Heart right ventricle (tissue), 16 donors: ENCODE measurements at regions not wholly inside any gene's neighbourhood (a gene's known extent, or its start where the extent isn't known, plus 50 kb on each side); places are given as distances from the start of the nearest gene placed in this dataset.

ENCODE experiments used
- ATAC-seq, 8 donors: fragments of 200-7000 bp; cut with Tn5 transposase; one replicate each; pipeline ENCODE4 v1.9.1; 2020; ENCODE audit warnings: mild to moderate bottlenecking in 8 of 8, moderate library complexity in 8 of 8, moderate number of reproducible peaks in 1 of 8
- DNase-seq, 2 donors: peaks; one replicate each; pipeline ENCODE4 v3.0.0-alpha.2; 2020
- H3K27ac ChIP-seq, 10 donors: fragments of 200-600 bp; sonication (generic) in 2 of 10; one replicate each; pipeline versions ENCODE4 v1.5.0 to v1.8.0; 2020 to 2022; ENCODE audit warnings: mild to moderate bottlenecking in 3 of 10
- H3K27me3 ChIP-seq, 7 donors: fragments of 200-600 bp; one replicate each; pipeline ENCODE4 v1.8.0; 2021 to 2022; ENCODE audit warnings: mild to moderate bottlenecking in 2 of 7
- H3K36me3 ChIP-seq, 9 donors: fragments of 200-600 bp; sonication (generic) in 1 of 9; one replicate each; pipeline versions ENCODE4 v1.5.0 to v1.8.0; 2020 to 2022; ENCODE audit warnings: mild to moderate bottlenecking in 2 of 9
- H3K4me1 ChIP-seq, 9 donors: fragments of 200-600 bp; sonication (generic) in 1 of 9; one replicate each; pipeline versions ENCODE4 v1.5.0 to v1.8.0; 2020 to 2022; ENCODE audit warnings: mild to moderate bottlenecking in 4 of 9
- H3K4me3 ChIP-seq, 10 donors: fragments of 200-600 bp; sonication (generic) in 2 of 10; one replicate each; pipeline versions ENCODE4 v1.5.0 to v1.8.0; 2020 to 2022; ENCODE audit warnings: mild to moderate bottlenecking in 7 of 10, moderate library complexity in 2 of 10
- H3K9me3 ChIP-seq, 11 donors: fragments of 200-600 bp in 10 of 11; sonication (generic) in 2 of 11; one replicate each; pipeline versions ENCODE4 v1.5.0 to v1.8.0; 2013 to 2022; ENCODE audit warnings: mild to moderate bottlenecking in 2 of 11, control low read depth in 1 of 11, moderate library complexity in 1 of 11
- WGBS, 2 donors: extraction: QIAGEN DNeasy Blood & Tissue Kit; methylation state at CpG; one replicate each; pipeline ENCODE4 v1.1.7; 2013; ENCODE audit warnings: inconsistent platforms in 1 of 2; 5-methylcytosine and 5-hydroxymethylcytosine counted together
- intact Hi-C, 10 donors: fragments of 100-400 bp; cut with DNase I; formaldehyde crosslinking; loops; one replicate each; pipeline versions ENCODE4 v1.11.1 to v1.14.2; 2022
- TF ChIP-seq, protein P1 (sequence below), 9 donors: fragments of 200-600 bp; sonication (generic) in 2 of 9; IDR thresholded peaks; one replicate each; pipeline versions ENCODE4 v1.5.0 to v1.8.0; 2021 to 2022; ENCODE audit warnings: antibody characterized with exemption in 9 of 9, mild to moderate bottlenecking in 5 of 9, moderate library complexity in 1 of 9
- donor health status: Arrhythmogenic right ventricular cardiomyopathy.
- donor health status: ischemic (EF 13 %, LVEDD 7.1; RV severe dilation, severe dysfunction).
- donor health status: healthy with polysubstance abuse.
- donor health status: DM: no; HTN: yes; CAD: no.
- donor health status: DM: no; HTN: no; CAD: no.
- donor health status: ischemic (EF 25% LVEDD 6.9; RV normal size, moderate dysfunction).
- donor health status: ischemic (EF 25% LVEDD 5.7; RV mildly dilated, moderate dysfunction).
- donor health status: healthy.
- donor health status: DM: yes; HTN: yes; CAD: no.
- donor health status: Ischemic cardiomyopathy.
- donor health status: ischemic (EF 35%, LVEDD 5.7; RV mildly dilated, moderate dysfunction).
- donor health status: nonischemic (EF 11% LVEDD 7.7; RV severe dilation, severe dysfunction).
- donor health status: DM: yes; HTN: yes; CAD: no.
- donor health status: PGD.
- donor health status: ischemic (EF 29% LVEDD 5.4; RV normal size, mild dysfunction).
- donor health status: nonischemic (EF 23%, LVEDD 6.1; RV moderate dilation, normal function).

DNA sequence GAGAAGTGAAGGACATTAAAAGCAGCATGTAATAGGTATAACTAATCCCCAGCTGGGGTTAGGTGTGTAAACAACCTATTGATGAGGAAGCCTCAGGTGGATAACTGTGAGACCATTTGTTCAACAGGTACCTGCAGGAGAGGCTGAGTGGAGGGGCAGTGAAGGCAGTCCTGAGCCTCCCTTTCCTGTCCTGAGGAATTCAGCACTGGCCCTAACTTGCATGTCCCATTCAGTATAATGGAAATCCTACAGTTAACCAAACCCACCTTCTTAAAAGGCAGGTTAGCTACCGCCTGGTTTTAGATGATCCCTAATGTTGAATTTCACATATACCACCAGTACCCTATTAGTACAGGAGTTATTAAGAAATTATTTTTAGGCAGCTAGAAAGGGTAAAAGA, 225.9 kb upstream of the GOT2 start:
- intact Hi-C loops = no loop called here
- no peaks in the 10 kb centered on the region for H3K27me3 ChIP-seq
- 95 to 100% methylated on average over 1 of the region's 1 CpG for WGBS, 2 donors
- H3K36me3 ChIP-seq = no peaks in the 10 kb centered on the region
- TF ChIP-seq, protein P1, sequence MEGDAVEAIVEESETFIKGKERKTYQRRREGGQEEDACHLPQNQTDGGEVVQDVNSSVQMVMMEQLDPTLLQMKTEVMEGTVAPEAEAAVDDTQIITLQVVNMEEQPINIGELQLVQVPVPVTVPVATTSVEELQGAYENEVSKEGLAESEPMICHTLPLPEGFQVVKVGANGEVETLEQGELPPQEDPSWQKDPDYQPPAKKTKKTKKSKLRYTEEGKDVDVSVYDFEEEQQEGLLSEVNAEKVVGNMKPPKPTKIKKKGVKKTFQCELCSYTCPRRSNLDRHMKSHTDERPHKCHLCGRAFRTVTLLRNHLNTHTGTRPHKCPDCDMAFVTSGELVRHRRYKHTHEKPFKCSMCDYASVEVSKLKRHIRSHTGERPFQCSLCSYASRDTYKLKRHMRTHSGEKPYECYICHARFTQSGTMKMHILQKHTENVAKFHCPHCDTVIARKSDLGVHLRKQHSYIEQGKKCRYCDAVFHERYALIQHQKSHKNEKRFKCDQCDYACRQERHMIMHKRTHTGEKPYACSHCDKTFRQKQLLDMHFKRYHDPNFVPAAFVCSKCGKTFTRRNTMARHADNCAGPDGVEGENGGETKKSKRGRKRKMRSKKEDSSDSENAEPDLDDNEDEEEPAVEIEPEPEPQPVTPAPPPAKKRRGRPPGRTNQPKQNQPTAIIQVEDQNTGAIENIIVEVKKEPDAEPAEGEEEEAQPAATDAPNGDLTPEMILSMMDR (IDR thresholded peaks at IDR 0.05) = no peak
- no peak for DNase-seq
- ATAC-seq = no peak
- H3K9me3 ChIP-seq = peaks cover 0 to 6% (median 0%) of the 10 kb centered on the region in 11 donors
- no peak overlapping the region for H3K4me3 ChIP-seq
- no peaks in the 10 kb centered on the region for H3K4me1 ChIP-seq
- H3K27ac ChIP-seq = no peak overlapping the region

DNA sequence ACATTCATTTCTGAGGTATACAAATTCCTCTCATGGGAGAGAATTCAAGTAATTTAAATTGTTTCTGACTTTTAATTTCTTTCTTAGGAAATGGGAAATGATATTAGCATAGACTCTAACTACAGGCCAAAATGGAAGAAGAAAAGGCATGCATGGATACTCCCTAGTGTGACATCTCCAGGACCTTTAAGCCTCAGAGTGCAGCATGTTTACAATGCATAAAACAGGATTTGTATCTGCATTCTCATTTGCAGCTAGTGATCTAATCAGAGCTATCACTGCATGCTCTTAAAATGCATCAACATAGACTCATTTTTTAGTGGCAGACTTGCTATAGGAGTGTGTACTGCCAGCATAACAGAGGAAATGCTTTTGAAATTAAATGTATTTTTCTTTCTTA, 224.6 kb upstream of the GOT2 start:
- Histone ChIP-seq H3K27me3 (no peaks in the 10 kb centered on the region), H3K36me3 (no peaks in the 10 kb centered on the region), H3K9me3 (peaks cover 0 to under 1% (median 0%) of the 10 kb centered on the region in 11 donors), H3K27ac (no peak overlapping the region), H3K4me3 (no peak overlapping the region), H3K4me1 (no peaks in the 10 kb centered on the region)
- DNase-seq (no peak), ATAC-seq (no peak)
- intact Hi-C loops = no loop called here
- TF ChIP-seq, protein P1 (IDR thresholded peaks at IDR 0.05) = no peak

DNA sequence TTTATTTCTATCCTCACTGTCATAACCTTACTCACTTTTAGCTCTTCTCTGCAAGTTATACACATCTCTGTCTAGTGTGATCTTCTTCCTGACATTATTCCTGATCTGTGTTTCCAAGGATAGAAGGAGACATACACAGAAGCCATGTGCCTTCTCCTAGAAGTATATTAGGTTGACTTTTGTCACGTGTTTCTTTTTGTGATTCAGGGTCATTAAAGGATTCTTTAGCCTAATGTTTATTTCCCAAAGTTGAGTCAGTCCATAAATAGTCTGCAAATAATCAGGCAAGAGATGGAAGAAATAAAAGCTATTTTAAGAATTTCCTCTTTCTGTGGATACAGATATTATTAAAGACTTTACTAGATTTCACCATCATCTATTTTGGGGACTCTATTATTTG, 214.1 kb upstream of the GOT2 start:
- H3K27me3 ChIP-seq = no peaks in the 10 kb centered on the region
- TF ChIP-seq, protein P1 (IDR thresholded peaks at IDR 0.05) = no peak
- no peak overlapping the region for H3K27ac ChIP-seq
- H3K4me3 ChIP-seq = no peak overlapping the region
- H3K36me3 ChIP-seq = no peaks in the 10 kb centered on the region
- H3K9me3 ChIP-seq = peaks cover 0 to 17% (median 0%) of the 10 kb centered on the region in 11 donors
- no peak for DNase-seq
- H3K4me1 ChIP-seq = no peaks in the 10 kb centered on the region
- intact Hi-C loops = no loop called here
- no peak for ATAC-seq
- 52 to 66% methylated on average over 1 of the region's 1 CpG for WGBS, 2 donors

DNA sequence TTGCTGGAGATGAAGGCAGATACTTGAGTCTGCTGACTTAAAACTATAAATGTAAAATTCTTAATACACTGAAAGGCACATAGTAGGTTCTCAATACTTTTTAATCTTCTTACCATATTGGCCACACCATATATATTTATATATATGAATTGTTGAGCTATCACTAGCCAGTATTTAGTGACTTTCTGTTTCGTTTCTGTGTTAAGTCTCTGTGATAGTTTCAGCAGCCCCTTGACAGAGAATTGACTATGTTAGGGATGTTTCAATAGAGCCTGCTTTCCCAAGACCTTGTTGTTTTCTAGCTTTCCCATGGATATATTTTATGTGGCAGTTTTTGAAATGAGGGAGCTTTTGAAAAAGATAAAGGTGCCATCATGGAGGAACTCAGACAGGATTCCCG, 206.5 kb upstream of the GOT2 start:
- intact Hi-C loops = no loop called here
- peaks cover 0 to 4% (median 0%) of the 10 kb centered on the region in 9 donors for H3K4me1 ChIP-seq
- H3K27ac ChIP-seq = no peak overlapping the region
- H3K27me3 ChIP-seq = no peaks in the 10 kb centered on the region
- no peaks in the 10 kb centered on the region for H3K9me3 ChIP-seq
- H3K4me3 ChIP-seq = no peak overlapping the region
- ATAC-seq (no peak), DNase-seq (no peak)
- WGBS, 2 donors = 85 to 90% methylated on average over 2 of the region's 2 CpGs
- TF ChIP-seq, protein P1 (IDR thresholded peaks at IDR 0.05) = no peak
- no peaks in the 10 kb centered on the region for H3K36me3 ChIP-seq

DNA sequence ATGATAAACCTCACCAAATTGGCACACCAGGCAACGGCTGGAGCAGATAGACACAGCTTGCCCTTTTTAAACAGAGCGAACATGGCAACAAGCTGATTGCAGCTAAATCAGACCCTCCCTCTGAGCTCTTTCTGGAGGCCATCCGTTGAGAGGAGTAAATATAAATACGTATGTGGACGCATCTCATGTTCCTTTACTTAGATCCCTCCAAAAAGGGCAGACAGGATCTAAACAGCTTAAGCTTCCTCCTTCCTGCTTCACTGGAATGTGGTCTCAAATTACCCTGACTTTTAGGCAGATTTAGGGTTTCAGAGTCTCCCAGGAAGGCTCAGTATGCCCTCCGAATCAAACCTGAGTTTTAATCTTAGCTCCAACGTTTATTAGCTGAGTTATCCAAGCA, 204.7 kb upstream of the GOT2 start:
- ATAC-seq = no peak
- intact Hi-C loops = no loop called here
- WGBS, 2 donors = 23 to 24% methylated on average over 7 of the region's 7 CpGs

More for the DNA sequence above, 204.7 kb upstream of the GOT2 start:
- no peaks in the 10 kb centered on the region for H3K27me3 ChIP-seq
- peaks cover 0 to 6% (median 4%) of the 10 kb centered on the region in 11 donors for H3K9me3 ChIP-seq
- no peak overlapping the region for H3K4me3 ChIP-seq
- no peak for DNase-seq
- no peaks in the 10 kb centered on the region for H3K36me3 ChIP-seq
- H3K27ac ChIP-seq = no peak overlapping the region
- peaks cover 0 to 4% (median 0%) of the 10 kb centered on the region in 9 donors for H3K4me1 ChIP-seq
- TF ChIP-seq, protein P1 (IDR thresholded peaks at IDR 0.05) = no peak
